SKM-1 (cell line): ENCODE measurements at regions not wholly inside any gene's neighbourhood (a gene's known extent, or its start where the extent isn't known, plus 50 kb on each side); places are given as distances from the start of the nearest gene placed in this dataset.
"Not testable (repeated sequence)": the region's sequence is repeated elsewhere in the genome, so short reads cannot be mapped to it uniquely, and the experiment has no call there.

ENCODE experiments used
- DNase-seq: peaks from one replicate; lab custom pipeline; 2025; ENCODE audit not compliant: unreplicated experiment; lab: John Stamatoyannopoulos, UW

DNA sequence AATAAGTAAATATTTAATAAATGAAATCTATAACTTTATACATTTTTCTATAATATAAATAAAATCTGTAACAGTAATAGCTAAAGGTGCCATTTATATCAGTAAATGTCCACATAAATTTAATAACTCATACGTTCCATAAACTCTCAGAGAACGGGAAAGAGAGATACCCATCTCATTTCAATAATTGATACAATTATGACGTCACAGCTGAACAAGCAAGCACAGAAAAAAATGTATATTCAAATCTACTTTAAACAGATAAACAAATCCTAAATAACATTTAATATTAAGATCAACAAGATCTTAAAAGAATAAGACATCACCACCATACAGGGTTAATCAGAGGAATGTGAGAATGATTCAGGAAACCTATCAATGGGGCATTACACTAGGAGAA lies 1136.5 kb downstream of the TBC1D22A start:
- DNase-seq, result no peak

- no peak for DNase-seq
These were observed 1129.2 kb downstream of the TBC1D22A start for GRCh38 chr22:47891609-47892008.

GRCh38 chr22:47888817-47889216 lies 1126.4 kb downstream of the TBC1D22A start:
- DNase-seq, result no peak

DNA sequence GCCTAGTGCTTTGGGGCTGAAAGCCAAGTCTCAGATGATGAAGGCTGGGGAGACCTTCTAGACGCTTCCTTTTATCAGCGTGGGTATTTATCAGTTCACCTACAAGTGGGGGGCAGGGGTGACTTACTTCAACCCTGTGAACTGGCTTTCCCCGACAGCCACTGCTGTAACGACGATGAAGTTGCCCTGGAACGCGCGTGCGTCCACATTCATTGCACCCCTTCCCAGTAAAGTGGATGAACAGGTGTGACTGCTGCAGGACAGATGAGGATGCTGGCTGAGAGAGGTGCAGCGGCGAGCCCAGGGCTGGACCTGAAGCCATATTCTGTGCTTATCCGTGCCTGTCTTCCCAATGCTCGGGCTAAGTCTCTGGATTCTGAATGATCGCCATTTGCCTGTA lies 1122.3 kb downstream of the TBC1D22A start:
- DNase-seq, result no peak

- no peak for DNase-seq
These were observed 1121.8 kb downstream of the TBC1D22A start for GRCh38 chr22:47884200-47884599.

DNA sequence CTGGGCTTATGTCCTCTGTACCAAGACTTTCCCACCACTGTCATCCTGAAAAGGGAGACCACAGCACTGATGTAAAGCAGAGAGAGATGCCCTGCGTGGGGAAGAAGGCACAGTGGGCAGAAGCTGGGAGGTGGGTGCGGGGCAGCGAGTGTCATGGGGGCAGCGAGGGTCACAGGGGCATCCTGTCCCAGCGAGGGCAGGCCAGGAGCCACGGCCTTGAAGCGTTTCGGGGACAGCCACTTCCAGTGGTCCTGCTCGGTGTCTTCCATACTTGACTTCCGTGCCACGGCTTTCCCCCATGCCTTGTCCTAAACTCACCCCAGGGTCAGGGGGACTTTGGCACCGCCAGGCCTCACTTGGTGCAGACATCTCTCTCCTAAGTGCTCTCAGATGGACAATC lies 1121.3 kb downstream of the TBC1D22A start:
- no peak for DNase-seq

DNA sequence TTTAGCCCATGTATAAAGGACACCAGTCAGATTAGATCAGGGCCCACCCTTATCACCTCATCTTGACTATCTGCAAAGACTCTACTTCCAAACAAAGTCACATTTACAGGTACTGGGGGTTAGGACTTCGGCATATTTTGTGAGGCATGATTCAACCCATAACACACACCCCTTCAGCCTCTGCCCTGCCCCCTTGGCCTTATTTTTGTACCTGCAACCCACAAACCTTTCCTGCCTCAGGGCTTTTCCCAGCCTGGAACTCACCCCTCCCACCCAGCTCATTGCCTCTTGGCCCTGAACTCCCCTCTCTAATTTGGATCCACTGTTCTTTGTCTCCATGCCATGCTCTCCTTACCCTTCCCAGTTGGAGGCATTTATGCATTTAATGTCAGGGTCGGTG lies 1116.9 kb downstream of the TBC1D22A start:
- DNase-seq, result no peak

- no peak for DNase-seq
These were observed 1116.0 kb downstream of the TBC1D22A start for GRCh38 chr22:47878460-47878859.

DNA sequence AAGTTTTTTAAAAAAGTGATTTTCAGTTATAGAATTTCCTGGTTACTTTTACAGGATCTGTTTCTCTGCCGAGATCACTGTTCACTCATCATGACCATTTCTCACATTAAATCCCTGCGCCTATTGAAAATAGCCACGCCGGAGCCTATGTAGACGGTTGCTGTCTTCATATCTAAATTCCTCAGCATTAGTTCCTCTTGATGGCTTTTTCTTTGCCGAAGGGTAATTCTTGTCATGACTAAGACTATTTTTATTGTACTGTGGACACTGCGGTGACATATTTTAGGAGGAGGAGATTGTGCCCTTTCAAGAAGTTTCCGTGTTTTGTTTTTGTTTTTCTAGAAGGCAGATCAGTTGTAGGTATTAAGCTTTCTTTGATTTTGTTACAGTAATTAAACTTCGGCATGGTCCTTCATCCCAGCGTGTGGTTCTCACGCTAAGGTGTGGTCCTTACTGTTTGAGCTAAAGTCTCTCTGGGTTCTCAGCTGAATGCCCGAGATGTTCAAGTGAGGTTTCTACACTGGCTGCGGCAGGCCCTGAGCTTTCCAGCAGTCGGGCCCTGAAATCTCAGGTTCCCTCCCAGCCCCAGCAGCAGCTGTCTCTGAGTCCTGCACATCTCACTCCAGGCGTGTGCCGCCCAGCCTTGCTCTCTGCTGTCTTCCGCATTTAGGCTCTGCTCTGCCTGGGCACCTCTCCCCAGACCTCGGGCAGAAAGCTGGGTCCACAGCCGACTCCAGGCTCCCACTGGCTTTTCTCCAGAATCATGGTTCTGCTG lies 1110.5 kb downstream of the TBC1D22A start:
- DNase-seq, result no peak

DNA sequence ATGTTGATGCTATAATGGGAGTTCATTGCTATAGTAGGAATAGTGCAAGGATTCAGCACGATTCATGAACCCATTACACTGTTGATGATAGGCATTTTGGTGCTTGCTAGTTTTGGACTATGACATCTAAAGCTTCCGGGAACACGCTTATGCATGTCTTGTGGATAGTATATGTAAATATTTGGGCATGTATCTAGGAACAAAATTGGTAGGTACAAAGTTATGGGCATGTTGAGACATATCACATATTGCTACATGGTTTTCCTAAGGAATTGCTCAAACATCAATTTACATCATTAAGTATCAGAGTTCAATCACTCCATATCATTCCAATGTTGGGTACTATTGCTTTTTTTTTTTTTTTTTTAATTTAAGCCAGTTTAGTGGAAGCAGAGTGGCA lies 1103.2 kb downstream of the TBC1D22A start:
- no peak for DNase-seq

GRCh38 chr22:47862394-47862793 lies 1099.9 kb downstream of the TBC1D22A start:
- no peak for DNase-seq

GRCh38 chr22:47860907-47861306 lies 1098.5 kb downstream of the TBC1D22A start:
- DNase-seq, result not testable (repeated sequence)

DNA sequence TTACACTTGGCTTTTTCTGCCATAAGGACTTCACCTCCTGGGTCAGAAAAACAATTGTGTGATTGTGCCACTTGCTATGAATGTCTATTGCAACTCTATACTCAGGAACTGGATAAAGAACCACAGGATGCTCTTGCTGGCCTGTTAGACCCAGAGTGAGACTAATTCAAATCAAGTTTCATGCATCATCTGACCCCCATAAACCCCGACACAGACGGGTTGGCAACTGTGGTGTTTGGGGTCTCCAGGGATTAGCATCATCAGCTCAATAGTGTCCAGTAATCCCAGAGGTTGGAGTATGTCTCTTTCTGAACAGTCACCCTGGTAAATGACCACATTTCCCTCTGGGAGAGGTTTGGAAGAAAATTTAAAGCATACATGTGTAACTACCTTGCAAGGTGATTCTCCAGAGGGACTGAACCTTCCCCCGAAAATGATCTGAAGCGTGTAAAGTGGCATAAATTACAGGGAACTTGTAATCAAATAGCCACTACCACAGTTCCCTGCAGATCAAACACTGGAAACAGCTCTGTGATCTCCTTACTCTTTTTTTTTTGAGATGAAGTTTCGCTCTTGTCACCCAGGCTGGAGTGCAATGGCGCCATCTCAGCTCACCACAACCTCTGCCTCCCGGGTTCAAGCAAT lies 1097.6 kb downstream of the TBC1D22A start:
- no peak for DNase-seq

DNA sequence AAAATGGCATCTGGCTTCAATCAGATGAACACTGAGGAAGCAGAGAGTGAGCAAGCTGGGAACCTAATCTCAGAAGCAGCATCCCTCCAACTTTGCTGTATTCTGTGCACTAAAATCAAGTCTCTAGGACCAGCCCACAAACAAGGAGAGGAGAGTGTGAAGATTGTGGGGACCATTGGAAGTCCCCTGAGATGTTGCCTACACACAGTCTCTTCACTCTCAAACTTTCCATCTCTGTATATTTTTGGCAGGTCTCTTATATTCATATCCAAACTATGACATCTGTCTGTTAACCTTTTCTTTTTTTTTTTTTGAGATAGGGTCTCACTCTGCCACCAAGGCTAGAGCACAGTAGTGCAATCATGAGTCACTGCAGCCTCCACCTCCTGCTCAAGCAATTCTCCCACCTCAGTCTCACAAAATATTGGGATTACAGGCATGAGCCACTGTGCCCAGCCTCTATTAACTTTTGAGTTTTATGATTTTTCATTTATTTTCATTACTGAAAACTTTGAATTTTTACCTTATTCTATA lies 1096.4 kb downstream of the TBC1D22A start:
- no peak for DNase-seq

DNA sequence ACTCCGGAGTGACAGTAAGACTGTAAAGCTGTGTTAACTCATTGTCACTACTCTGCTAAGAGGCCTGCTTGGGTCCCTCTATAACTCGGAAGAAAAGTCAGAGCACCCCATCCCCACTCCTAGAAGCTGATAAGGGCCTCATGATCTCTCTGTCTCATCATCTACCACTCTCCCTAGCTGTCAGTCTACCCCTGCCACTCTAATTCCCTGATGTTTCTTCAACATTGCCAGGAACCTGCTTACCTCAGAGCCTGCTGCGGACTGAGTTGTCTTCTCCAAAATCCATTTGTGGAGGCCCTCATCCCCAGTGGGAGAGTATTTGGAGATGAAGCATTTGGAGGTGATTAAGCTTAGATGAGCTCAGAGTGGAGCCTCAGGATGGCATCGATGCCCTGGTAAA lies 1092.2 kb downstream of the TBC1D22A start:
- no peak for DNase-seq

GRCh38 chr22:47854251-47854650 lies 1091.8 kb downstream of the TBC1D22A start:
- DNase-seq, result no peak

GRCh38 chr22:47853750-47854149 lies 1091.3 kb downstream of the TBC1D22A start:
- DNase-seq, result no peak

- no peak for DNase-seq
These were observed 1089.1 kb downstream of the TBC1D22A start for GRCh38 chr22:47851586-47851985.

DNA sequence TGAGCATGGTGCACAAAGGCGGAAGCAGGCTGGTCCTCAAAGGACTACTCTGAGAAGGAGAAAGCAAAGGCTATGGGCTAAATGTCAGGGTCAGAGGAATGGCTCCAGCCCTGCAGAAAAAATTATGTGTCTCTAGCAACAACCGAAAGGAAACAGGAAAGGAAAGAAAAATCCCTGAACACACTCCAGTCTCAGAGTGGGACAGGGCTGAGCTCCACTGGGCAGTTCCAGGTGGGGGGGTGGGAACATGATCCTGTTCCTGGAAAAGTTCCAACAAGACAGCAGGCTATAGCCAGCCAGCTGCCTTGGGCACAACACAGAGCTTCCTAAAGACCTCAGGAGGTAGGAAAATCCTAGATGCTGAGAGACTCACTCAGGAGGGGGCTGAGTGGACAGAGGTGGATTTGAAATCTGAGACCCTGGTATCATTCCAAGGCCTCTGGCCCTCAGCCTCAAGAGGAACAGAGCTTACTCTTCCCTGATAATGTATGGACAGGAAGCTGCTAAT lies 1088.2 kb downstream of the TBC1D22A start:
- no peak for DNase-seq

- no peak for DNase-seq
These were observed 1087.1 kb downstream of the TBC1D22A start for GRCh38 chr22:47849576-47849975.

- DNase-seq, result no peak
These were observed 1085.9 kb downstream of the TBC1D22A start for GRCh38 chr22:47848184-47848920.
